ENCODE measurements at regions not wholly inside any gene's neighbourhood (a gene's known extent, or its start where the extent isn't known, plus 50 kb on each side); places are given as distances from the start of the nearest gene placed in this dataset.

GRCh38 chr4:177729681-177730080 lies 287.4 kb upstream of the AGA start:
- no peak for TF ChIP-seq CTCF (IDR thresholded peaks at IDR 0.05)
- no peak for TF ChIP-seq POLR2AphosphoS5 (IDR thresholded peaks at IDR 0.05)

Data from esophagus muscularis mucosa (tissue), 3 donors.